SW480 (cell line): ENCODE measurements at regions not wholly inside any gene's neighbourhood (a gene's known extent, or its start where the extent isn't known, plus 50 kb on each side); places are given as distances from the start of the nearest gene placed in this dataset.

Source experiments
- DNase-seq: peaks from one replicate; pipeline ENCODE4 v3.0.0-alpha.2; 2016; ENCODE audit warnings: low spot score

DNA sequence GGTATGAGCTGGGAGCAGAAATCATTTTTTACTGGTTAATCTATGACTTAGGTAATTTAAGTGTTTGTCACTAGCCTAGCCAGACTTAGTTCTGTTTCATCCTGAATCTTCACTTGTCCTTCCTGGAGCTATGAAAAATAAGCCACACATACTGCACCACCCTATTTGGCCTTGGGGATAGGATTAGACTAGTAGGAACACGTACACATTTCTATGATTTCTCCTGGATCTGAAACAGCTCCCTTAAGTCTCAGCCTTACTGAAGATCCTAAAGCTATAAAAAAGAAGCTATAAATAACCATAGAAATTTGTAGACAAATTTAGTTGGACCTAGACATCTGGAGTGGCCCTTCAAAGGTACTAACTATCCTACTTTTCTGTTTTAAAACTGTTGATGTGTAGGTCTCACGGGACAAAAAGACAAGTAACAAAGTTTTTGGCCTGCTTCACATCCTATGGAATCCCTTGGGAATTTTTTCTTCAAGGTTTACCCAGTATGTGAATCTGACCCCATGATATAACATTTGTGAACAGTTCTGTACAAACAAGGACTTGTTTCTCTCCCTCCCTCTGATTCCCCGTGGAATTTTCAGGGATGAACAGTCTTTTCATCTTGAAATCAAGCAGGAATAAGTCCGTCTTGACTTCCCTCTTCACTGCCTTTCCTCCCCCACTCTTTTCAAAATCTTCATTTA lies 275.0 kb downstream of the FAM76B start:
- no peak for DNase-seq

DNA sequence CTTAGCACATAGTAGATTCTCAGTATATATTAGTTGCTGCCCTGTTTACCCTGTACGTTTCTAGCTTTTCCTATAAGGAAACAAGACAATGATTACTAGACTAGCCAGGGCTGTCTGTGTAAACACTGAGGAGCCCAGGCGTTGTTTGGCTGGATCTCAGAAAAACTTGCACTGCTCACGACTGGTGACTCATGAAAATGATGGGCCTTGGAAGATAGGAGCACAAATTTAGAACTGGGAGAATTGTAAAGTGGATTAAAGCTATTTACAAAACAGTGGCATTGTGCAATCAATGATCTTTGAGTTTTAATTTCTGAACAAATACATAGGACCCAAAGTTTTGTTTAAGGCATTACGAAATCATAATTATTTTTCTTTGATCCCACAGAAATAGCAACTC lies 276.9 kb downstream of the FAM76B start:
- DNase-seq: no peak

DNA sequence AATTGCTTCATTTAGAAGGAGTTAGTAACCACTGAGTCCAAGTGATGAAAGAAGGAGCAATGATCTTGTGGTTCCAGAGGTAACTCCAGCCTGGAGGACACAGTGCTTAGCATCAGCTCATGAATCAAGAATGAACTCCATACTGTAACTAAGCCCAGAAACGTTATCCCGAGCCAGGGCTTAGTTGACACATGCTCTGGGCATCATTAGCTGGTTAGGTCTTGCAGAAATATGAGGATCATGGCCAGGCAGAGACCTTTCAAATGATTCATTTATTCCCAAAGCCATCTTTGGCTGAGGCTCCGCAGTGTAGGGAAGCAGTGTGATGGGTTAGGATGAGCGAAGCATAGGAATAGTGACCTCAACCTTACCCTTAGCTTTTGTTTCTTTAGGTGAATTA lies 277.4 kb downstream of the FAM76B start:
- DNase-seq: no peak

DNA sequence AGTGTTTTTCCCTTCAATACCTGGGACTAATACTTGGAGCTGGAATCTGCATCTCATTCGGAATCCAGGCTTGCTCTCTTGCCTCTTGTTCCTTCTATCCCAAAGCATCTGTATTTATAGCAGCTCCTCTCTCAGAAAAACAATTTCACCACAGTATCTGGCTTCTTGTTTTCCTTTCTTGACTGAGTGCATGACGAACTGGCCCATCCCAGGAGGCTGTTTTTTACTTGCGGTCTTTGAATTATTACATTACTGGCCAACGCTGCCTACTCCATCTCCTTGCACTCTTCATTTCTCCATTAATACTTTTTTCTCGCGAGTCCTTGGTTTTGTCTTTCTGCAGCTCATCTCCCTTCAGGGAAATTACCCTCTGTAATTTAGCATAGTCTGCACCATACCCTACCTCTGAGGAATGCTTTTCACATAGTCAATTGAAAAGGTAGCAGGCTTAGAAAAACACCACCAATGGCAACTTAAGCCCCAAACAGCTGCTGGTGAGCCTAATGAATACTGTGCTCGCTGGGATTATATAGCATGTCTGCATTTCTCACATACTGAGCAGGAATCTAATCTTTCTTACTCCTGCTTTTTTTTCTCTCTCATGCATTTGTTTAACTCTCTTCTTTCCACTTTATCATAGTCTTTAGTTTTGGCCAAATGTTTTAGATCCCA lies 277.4 kb upstream of the SESN3 start:
- DNase-seq: no peak

DNA sequence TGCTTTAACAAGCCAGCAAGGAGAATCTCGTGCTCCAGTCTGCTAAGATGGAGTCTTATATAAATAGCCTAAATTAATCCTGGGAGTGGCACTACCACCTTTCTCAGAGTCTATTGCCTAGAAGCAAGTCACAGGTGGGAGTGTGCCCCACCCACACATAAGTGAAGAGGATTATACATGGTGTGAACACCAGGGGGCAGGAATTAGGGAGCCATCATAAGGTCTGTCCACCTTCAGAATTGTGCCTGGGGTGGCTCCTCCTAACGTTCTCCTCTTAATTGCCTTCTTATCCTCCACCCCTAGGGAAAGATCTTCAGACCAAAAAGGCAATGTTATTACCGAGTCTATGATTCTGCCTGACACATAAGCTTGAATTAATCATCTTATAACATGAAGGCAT lies 276.8 kb upstream of the SESN3 start:
- no peak for DNase-seq

DNA sequence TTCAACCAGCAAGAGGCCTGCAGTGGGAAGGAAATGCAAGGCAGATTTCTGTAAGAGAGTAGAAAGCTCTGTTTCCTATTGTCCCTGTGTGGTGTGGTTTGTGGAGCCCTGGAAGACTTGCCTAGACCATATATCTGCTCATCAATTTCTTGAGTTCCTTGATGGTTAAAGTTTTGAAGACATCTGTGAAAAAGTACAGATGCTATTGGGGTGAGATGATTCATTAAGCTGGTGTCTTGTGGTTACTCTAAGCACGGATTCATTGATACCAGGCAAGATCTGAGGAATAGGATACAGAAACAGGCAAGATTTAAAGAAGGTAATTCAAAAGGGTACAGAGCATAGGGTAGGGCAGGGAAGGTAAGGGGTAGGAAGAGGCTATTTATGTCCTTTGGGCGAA lies 275.8 kb upstream of the SESN3 start:
- DNase-seq: no peak

DNA sequence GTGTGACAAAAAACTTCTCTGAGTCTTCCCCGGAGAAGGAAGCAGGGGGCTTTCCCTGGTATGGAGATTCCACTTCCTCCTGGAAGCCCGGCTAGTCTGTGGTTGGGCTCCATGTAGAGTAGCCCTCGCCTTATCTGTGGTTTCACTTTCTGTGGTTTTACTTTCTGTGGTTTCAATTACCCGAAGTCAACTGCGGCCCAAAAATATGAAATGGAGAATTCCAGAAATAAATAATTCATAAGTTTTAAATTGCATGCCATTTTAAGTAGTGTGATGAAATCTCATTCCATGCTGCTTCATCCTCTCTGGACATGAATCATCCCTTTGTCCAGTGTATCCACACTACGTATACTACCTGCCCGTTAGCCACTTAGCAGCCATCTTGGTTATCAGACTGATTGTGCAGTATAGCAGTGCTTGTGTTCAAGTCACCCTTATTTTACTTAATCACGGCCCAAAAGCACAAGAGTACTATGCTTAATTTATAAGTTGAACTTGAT lies 275.0 kb upstream of the SESN3 start:
- DNase-seq: peak; percentile 71

DNA sequence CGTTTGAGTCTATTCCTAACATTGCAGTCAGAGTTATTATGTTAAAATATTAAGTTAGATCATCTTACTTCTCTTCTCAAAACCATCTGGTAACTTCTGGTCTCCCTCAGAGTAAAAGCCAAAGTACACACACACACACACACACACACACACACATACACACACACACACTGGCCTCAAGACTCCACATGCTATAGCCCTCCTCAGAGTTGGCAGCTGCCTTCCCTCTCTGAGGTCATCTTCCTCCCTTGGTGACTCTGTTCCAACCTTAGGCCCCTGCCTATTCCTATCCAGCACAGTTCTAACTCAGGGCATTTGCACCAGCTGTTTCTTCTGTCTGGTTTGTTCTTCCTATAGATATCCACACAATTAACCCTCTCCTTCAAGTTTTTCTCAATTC lies 272.0 kb upstream of the SESN3 start:
- DNase-seq: no peak

DNA sequence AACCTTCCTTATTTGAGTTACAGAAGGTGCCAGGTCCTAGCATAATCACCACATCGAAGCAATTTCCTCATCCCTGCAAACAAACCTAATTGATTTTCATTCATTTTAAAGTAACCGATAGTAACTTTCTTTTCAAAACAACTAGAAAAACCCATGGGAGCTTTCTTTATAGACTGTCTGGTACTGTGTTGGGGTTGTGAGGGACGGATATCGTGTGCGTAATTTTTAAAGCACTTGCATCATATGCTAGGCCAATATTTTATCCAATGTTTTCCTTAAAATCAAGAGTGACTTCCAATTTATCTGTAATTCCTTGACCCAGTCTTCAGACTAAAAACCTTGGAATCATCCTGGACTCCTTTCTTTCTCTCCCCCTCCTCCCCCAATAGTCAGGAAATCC lies 271.5 kb upstream of the SESN3 start:
- no peak for DNase-seq

DNA sequence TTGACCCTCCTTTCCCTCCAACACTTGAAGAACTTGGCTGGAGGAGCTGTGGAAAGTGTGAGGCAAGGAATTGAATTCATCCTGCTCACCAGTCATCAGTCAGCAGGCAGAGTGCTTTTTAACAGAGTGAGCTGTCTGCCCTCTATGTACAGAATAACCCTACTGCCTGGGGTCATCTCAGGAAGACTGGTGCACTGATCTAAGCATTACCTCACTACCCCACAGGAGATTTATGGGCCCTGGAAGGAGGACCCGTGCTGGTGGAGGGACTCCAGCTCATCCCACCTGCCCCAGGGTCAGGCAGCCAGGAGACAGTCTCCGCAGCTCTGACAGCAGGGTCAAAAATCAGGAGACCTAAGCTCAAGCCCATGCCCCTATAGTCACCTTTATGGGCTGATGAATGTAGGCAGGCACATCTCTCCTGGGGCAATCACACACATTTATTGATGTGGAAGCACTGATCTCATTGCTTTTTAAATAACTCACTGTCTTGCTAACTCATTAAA lies 270.8 kb upstream of the SESN3 start:
- DNase-seq: no peak

DNA sequence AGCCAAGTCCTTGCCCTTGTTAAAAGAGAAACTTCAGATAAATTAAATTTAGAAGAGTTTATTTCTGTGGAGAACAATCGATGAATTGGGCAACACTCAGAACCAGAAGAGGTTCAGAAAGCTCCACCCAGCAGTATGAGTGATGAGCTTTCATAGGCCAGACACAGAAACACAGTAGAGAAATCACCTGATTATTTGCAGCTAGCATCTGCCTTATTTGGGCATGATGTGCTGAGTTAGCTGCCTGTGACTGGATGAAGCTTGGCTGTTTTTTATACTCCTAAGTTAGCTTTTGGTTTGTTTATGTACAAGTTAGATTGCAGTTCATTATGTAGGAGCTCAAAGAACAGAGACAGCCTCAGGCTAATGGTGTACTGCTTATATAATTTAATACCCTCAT lies 269.5 kb upstream of the SESN3 start:
- DNase-seq: no peak

DNA sequence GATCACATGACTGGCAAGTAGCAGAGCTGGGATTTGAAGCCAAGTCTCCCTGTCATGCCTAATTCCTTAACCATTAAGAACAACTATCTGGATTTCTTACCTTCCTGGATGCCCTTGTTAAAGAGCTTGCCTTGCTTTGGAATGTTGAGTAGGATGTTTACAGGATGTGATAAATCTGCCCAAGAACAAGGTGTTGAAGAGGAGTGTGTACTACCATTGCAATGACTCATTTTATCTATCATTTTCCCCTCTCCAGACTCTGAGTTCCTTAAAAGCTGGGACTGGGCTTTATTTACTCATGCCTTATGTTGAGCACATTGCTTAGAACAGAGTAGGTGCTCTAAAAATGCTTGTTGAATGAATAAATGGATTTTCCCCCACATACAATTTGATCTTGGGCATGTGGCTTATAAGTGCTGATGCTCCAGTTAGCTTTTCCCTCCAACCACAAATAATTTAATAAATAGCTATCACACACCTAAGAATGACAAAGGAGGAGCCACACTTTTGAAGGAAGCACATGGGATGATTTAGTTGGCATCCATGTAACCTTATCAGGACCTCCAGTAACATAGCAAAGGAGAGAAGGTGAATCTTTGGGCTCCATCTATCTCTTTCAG lies 268.6 kb upstream of the SESN3 start:
- DNase-seq: no peak

DNA sequence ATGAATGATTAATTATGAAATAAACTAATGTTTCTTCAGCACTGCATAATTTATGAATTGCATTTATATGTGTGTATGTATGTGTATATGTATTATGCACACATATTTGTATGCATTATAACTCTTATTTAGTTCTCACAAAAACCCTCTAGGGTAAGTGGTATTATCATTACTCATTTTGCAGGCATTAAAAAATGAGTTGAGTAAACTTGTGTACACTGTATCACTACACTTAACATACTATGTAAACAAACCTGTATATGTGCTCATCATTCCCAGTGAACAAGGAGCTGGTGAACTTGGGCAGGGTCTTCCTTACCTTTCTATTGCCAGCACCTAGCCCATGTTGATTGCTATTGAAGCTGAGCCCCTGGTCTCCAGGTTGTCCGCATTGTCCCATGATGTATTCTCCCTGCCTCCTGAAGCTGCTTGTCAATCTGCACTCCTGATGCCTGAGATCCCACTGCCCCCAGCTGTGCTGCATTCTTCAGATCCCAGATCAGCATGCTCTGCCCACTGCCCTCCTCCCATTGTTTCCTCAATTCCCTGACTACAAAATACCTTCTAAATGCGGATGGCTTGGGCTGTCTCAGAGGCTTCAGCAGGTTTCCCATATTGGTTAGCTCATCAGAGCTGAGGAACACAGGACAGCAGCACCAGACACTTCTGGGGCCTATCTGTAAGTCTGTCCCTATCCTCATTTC lies 267.9 kb upstream of the SESN3 start:
- DNase-seq: no peak

DNA sequence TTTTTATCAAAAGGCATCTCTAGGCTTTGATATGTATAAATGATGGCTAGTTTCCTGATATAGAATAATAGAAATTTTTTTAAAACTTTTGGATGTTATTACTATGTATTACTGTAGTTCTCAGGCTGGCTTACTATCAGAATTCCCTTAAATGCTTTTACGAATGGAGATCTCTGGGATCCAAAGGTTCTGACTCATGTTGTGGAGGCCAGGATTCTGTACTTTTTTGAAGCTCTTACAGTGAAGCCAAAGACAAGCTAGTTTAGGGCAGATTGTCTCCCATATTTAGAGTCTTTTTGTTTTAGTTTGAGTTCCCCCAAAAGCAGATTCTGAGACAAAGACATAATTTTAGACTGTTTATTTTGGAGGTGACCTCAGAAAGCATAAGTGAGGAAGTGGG lies 265.9 kb upstream of the SESN3 start:
- DNase-seq: no peak

DNA sequence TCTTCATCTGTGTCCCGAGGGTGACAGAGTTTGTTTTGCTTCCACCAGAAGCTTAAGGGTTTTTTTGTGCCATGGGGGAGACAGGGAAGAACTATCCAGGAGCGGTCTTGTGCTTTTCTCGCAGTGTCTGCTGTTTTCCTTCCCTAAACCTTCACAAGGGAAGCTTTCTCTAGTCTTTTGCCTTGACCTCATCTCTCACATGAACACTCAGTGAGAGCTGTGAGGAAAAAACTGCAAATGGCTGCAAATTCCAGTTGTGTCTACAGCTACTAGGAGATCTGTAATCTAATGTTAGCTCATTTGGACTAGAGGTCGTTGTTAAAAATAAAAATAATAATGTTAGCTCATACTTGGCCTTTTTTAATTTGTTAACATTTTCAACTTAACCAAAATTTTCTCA lies 264.7 kb upstream of the SESN3 start:
- no peak for DNase-seq

DNA sequence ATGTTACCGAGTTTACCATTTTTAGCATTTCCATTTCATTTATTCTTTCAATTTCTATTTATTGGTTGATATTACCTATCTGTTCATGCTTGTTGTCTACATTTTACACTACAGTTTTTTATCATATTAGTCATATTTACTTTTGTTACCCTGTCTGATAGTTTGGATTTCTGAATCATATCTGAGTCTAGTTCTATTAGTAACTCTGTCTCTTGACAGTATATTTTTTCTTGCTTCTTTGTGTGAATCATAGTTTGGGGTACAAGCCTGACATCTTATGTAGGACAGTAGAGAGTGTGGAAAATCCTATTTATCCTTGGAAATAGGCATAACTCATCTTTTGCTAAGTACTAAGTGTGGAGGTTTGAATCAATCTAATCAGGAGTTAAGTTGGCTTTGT lies 263.9 kb upstream of the SESN3 start:
- DNase-seq: no peak

DNA sequence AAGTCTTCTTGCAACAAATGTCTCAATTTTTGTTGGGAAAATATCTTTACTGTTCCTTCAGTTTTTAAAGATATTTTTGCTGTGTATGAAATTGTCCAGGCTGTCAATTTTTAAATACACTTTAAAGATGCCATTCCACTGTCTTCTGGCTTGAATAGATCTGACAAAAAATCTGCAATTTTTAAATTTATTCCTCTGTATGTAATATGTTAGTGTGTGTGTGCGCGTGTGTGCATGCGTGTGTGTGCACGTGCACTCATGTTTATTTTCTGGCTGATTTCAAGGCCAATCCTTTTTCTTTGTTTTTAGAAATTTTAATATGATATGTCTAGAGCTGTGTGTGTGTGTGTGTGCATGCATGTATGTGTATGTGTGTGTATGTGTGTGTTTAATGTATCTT lies 263.2 kb upstream of the SESN3 start:
- no peak for DNase-seq

DNA sequence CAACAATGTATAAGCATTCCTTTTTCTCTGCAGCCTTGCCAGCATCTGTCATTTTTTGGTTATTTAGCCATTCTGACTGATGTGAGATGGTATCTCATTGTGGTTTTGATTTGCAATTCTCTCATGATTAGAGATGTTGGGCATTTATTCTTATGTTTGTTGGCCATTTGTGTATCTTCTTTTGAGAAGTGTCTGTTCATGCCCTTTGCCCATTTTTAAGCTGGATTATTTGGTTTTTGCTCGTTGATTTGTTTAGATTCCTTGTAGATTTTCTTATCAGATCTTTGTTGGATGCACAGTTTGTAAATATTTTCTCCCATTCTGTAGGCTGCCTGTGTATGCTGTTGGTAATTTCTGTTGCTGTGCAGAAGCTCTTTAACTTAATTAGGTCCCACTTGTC lies 259.6 kb upstream of the SESN3 start:
- DNase-seq: no peak

DNA sequence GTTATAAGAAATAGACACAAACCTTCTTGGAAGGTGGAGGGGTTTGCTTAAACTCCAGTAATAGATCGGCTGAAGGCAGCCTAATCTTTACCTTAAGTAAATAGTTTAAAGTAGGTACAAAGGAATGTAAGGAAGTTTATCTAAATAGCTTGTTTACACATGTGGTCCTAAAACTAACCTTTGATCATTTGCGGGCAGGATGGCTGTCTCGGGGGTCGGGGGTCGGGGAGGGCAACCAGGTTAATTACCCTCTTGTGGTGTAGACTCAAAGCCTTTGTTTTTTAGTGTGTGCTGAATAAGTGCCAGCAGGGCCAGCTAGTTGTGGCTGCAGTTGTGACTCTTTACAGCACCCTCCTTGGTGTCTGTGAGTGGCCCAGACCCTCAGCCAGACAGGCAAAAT lies 256.9 kb upstream of the SESN3 start:
- DNase-seq: no peak

DNA sequence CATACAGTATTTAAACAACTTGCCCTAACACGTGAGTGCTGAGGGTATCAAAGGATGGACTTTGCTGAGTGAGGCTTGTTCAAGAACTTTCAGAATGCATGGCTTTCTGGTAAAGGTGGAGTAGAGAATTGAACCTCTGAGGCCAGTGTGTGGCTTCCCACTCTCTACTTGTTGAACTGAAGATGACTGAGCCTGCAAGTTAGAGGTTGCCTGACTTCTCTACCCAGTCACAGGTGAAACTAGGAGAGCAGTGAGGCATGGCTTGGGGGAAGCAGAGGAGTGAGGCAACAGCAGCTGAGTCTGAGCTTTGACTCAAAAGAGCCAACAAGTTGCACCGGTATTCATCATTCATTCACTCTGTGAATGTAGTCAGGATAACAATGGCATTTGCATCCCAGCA lies 256.4 kb upstream of the SESN3 start:
- no peak for DNase-seq

DNA sequence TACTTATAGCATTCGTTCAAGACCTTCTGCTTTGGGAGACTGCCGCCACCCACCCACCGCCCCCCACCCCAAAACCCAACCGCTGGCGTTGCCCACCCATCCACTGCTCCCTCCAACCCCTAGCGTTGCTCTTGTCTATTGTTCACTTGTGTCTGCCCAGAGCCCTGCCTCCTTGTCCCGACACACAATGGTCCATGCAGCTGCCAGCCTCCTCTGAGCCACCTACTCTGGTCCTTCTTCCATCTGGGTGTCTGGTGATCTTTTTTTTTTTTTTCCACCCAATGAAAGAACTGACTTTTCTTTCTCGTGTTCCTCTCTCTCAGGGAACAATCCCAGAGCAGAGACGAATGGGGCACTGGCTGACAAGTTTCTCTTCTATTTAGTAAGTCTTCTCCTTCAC lies 256.0 kb upstream of the SESN3 start:
- DNase-seq: no peak

DNA sequence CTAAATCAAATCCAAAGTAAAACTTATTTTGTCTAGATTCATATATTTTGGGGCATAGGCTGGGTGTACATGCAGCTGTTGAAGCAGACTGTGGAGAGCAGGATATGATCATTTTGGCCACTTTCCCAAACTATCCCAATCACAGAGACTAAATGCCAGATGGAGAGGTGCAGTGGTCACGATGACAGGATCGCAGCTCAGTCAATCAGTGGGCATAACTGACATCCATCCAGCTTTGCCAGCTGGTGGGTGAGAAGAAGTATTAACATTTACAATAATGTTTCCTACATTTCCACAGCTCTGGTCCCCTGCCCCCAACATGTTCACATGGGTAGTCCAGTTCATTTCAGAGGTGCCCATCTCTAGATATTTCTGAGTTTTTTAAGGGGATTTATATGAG lies 255.5 kb upstream of the SESN3 start:
- DNase-seq: no peak
